ENCODE measurements at regions not wholly inside any gene's neighbourhood (a gene's known extent, or its start where the extent isn't known, plus 50 kb on each side); places are given as distances from the start of the nearest gene placed in this dataset.

DNA sequence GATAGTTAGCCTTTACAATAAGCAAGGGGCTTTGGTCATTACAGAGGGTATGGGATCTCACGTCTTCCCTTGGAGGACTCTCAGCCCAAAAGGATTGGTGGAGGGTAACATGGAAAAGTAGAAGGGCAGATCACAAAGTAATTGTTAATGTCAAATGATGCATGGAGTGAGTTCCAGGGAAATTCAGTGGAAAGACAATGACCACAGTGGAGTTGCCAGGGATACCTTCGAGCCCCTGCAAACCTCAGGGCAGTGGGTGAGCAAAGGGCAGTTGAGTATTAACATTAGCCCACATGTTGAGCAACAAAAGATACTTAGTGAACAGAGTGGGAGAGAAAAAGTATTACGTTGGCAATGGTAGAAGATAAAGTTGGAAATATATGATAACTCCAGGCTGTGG, 593.4 kb upstream of the NR2F2 start (continued):
- no peak for TF ChIP-seq GRHL2 (CRISPR knock-in tag; IDR thresholded peaks at IDR 0.05; ENCODE audit: insufficient replicate concordance, severe bottlenecking)
- TF ChIP-seq, protein P1, sequence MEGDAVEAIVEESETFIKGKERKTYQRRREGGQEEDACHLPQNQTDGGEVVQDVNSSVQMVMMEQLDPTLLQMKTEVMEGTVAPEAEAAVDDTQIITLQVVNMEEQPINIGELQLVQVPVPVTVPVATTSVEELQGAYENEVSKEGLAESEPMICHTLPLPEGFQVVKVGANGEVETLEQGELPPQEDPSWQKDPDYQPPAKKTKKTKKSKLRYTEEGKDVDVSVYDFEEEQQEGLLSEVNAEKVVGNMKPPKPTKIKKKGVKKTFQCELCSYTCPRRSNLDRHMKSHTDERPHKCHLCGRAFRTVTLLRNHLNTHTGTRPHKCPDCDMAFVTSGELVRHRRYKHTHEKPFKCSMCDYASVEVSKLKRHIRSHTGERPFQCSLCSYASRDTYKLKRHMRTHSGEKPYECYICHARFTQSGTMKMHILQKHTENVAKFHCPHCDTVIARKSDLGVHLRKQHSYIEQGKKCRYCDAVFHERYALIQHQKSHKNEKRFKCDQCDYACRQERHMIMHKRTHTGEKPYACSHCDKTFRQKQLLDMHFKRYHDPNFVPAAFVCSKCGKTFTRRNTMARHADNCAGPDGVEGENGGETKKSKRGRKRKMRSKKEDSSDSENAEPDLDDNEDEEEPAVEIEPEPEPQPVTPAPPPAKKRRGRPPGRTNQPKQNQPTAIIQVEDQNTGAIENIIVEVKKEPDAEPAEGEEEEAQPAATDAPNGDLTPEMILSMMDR (IDR thresholded peaks at IDR 0.05) = no peak
- TF ChIP-seq, protein P2, sequence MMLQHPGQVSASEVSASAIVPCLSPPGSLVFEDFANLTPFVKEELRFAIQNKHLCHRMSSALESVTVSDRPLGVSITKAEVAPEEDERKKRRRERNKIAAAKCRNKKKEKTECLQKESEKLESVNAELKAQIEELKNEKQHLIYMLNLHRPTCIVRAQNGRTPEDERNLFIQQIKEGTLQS (CRISPR knock-in tag; conservative IDR thresholded peaks at IDR 0.05) = no peak
- TF ChIP-seq ZNF671 (CRISPR knock-in tag; IDR thresholded peaks at IDR 0.05) = no peak
- TF ChIP-seq, protein P3, sequence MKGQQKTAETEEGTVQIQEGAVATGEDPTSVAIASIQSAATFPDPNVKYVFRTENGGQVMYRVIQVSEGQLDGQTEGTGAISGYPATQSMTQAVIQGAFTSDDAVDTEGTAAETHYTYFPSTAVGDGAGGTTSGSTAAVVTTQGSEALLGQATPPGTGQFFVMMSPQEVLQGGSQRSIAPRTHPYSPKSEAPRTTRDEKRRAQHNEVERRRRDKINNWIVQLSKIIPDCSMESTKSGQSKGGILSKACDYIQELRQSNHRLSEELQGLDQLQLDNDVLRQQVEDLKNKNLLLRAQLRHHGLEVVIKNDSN (CRISPR knock-in tag; IDR thresholded peaks at IDR 0.05) = no peak
- TF ChIP-seq ZBTB21 (CRISPR knock-in tag; IDR thresholded peaks at IDR 0.05; ENCODE audit: borderline replicate concordance) = no peak
- TF ChIP-seq, protein P4, sequence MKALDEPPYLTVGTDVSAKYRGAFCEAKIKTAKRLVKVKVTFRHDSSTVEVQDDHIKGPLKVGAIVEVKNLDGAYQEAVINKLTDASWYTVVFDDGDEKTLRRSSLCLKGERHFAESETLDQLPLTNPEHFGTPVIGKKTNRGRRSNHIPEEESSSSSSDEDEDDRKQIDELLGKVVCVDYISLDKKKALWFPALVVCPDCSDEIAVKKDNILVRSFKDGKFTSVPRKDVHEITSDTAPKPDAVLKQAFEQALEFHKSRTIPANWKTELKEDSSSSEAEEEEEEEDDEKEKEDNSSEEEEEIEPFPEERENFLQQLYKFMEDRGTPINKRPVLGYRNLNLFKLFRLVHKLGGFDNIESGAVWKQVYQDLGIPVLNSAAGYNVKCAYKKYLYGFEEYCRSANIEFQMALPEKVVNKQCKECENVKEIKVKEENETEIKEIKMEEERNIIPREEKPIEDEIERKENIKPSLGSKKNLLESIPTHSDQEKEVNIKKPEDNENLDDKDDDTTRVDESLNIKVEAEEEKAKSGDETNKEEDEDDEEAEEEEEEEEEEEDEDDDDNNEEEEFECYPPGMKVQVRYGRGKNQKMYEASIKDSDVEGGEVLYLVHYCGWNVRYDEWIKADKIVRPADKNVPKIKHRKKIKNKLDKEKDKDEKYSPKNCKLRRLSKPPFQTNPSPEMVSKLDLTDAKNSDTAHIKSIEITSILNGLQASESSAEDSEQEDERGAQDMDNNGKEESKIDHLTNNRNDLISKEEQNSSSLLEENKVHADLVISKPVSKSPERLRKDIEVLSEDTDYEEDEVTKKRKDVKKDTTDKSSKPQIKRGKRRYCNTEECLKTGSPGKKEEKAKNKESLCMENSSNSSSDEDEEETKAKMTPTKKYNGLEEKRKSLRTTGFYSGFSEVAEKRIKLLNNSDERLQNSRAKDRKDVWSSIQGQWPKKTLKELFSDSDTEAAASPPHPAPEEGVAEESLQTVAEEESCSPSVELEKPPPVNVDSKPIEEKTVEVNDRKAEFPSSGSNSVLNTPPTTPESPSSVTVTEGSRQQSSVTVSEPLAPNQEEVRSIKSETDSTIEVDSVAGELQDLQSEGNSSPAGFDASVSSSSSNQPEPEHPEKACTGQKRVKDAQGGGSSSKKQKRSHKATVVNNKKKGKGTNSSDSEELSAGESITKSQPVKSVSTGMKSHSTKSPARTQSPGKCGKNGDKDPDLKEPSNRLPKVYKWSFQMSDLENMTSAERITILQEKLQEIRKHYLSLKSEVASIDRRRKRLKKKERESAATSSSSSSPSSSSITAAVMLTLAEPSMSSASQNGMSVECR (CRISPR knock-in tag; IDR thresholded peaks at IDR 0.05; ENCODE audit: borderline replicate concordance) = no peak
- TF ChIP-seq, protein P5, sequence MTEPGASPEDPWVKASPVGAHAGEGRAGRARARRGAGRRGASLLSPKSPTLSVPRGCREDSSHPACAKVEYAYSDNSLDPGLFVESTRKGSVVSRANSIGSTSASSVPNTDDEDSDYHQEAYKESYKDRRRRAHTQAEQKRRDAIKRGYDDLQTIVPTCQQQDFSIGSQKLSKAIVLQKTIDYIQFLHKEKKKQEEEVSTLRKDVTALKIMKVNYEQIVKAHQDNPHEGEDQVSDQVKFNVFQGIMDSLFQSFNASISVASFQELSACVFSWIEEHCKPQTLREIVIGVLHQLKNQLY (CRISPR knock-in tag; IDR thresholded peaks at IDR 0.05) = no peak
- TF ChIP-seq, protein P6, sequence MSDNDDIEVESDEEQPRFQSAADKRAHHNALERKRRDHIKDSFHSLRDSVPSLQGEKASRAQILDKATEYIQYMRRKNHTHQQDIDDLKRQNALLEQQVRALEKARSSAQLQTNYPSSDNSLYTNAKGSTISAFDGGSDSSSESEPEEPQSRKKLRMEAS (CRISPR knock-in tag; IDR thresholded peaks at IDR 0.05) = no peak
- TF ChIP-seq ELF4 (CRISPR knock-in tag; IDR thresholded peaks at IDR 0.05; ENCODE audit: low read depth) = no peak
- no peak for TF ChIP-seq TCF7 (CRISPR knock-in tag; IDR thresholded peaks at IDR 0.05; ENCODE audit: low read depth)

DNA sequence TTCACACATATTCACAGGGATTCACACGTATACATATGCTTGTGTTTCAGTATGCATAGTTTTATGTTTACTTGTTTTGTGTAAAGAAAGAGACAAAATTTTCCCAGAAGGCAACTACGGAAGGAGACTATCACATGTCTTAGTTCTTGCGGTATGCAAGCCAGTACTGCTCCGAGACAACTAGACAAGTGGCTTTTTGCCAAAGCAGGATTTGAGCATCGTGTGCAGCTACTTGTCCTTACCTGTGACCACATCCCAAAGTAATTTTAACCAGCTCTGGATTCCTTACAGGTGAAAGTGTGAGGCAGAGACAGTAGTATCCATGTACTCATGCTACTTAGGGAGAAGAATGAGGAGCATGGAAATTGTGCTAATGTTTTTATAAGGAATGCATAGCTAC, 591.4 kb upstream of the NR2F2 start:
- ChIA-PET CTCF (no interaction called here), POLR2A (no interaction called here)
- no peaks in the 10 kb centered on the region for H3K36me3 Mint-ChIP-seq
- DNase-seq (ENCODE audit: low spot score) (no peak), ATAC-seq (no peak)
- no peaks in the 10 kb centered on the region; the same call in 1 of the 2 replicates for H3K27me3 Mint-ChIP-seq (ENCODE audit: low read depth)
- no peak overlapping the region for H3K4me3 Mint-ChIP-seq
- peaks cover 17% of the 10 kb centered on the region for H3K9me3 Mint-ChIP-seq
- H3K27ac Mint-ChIP-seq = no peak overlapping the region
- peaks cover 8% of the 10 kb centered on the region; the same call in 1 of the 2 replicates for H3K4me1 Mint-ChIP-seq
- no peak for TF ChIP-seq JAZF1 (CRISPR knock-in tag; IDR thresholded peaks at IDR 0.05)
- TF ChIP-seq OVOL2 (CRISPR knock-in tag; IDR thresholded peaks at IDR 0.05; ENCODE audit: borderline replicate concordance) = no peak
- no peak for TF ChIP-seq ZNF317 (CRISPR knock-in tag; IDR thresholded peaks at IDR 0.05; ENCODE audit: borderline replicate concordance, low read depth)
- TF ChIP-seq IRF2 (CRISPR knock-in tag; IDR thresholded peaks at IDR 0.05; ENCODE audit: borderline replicate concordance, low read depth) = no peak
- TF ChIP-seq, protein P6 (CRISPR knock-in tag; IDR thresholded peaks at IDR 0.05) = no peak
- no peak for TF ChIP-seq EMX1 (CRISPR knock-in tag; IDR thresholded peaks at IDR 0.05)
- no peak for TF ChIP-seq PRRX2 (CRISPR knock-in tag; IDR thresholded peaks at IDR 0.05)
- TF ChIP-seq, protein P7, sequence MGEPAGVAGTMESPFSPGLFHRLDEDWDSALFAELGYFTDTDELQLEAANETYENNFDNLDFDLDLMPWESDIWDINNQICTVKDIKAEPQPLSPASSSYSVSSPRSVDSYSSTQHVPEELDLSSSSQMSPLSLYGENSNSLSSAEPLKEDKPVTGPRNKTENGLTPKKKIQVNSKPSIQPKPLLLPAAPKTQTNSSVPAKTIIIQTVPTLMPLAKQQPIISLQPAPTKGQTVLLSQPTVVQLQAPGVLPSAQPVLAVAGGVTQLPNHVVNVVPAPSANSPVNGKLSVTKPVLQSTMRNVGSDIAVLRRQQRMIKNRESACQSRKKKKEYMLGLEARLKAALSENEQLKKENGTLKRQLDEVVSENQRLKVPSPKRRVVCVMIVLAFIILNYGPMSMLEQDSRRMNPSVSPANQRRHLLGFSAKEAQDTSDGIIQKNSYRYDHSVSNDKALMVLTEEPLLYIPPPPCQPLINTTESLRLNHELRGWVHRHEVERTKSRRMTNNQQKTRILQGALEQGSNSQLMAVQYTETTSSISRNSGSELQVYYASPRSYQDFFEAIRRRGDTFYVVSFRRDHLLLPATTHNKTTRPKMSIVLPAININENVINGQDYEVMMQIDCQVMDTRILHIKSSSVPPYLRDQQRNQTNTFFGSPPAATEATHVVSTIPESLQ (CRISPR knock-in tag; IDR thresholded peaks at IDR 0.05) = no peak
- no peak for TF ChIP-seq NR2C2 (CRISPR knock-in tag; IDR thresholded peaks at IDR 0.05)
- no peak for TF ChIP-seq ZNF416 (CRISPR knock-in tag; IDR thresholded peaks at IDR 0.05)
- TF ChIP-seq, protein P8, sequence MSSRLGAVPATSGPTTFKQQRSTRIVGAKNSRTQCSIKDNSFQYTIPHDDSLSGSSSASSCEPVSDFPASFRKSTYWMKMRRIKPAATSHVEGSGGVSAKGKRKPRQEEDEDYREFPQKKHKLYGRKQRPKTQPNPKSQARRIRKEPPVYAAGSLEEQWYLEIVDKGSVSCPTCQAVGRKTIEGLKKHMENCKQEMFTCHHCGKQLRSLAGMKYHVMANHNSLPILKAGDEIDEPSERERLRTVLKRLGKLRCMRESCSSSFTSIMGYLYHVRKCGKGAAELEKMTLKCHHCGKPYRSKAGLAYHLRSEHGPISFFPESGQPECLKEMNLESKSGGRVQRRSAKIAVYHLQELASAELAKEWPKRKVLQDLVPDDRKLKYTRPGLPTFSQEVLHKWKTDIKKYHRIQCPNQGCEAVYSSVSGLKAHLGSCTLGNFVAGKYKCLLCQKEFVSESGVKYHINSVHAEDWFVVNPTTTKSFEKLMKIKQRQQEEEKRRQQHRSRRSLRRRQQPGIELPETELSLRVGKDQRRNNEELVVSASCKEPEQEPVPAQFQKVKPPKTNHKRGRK (CRISPR knock-in tag; IDR thresholded peaks at IDR 0.05; ENCODE audit: borderline replicate concordance) = no peak
- TF ChIP-seq, protein P9, sequence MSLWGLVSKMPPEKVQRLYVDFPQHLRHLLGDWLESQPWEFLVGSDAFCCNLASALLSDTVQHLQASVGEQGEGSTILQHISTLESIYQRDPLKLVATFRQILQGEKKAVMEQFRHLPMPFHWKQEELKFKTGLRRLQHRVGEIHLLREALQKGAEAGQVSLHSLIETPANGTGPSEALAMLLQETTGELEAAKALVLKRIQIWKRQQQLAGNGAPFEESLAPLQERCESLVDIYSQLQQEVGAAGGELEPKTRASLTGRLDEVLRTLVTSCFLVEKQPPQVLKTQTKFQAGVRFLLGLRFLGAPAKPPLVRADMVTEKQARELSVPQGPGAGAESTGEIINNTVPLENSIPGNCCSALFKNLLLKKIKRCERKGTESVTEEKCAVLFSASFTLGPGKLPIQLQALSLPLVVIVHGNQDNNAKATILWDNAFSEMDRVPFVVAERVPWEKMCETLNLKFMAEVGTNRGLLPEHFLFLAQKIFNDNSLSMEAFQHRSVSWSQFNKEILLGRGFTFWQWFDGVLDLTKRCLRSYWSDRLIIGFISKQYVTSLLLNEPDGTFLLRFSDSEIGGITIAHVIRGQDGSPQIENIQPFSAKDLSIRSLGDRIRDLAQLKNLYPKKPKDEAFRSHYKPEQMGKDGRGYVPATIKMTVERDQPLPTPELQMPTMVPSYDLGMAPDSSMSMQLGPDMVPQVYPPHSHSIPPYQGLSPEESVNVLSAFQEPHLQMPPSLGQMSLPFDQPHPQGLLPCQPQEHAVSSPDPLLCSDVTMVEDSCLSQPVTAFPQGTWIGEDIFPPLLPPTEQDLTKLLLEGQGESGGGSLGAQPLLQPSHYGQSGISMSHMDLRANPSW (CRISPR knock-in tag; conservative IDR thresholded peaks at IDR 0.05; ENCODE audit: low read depth) = no peak
